ENCODE measurements at regions not wholly inside any gene's neighbourhood (a gene's known extent, or its start where the extent isn't known, plus 50 kb on each side); places are given as distances from the start of the nearest gene placed in this dataset.
"Not testable (repeated sequence)": the region's sequence is repeated elsewhere in the genome, so short reads cannot be mapped to it uniquely, and the experiment has no call there.

GRCh38 chr6:27773542-27774263 lies 138.5 kb downstream of the OR2B2 start:
- dilution Hi-C loops (cut with HindIII; ENCODE audit: low sequenced_read_pairs, unreplicated experiment); in situ Hi-C loops (cut with MboI; ENCODE audit: low sequenced_read_pairs); H4K20me1 ChIP-seq (ENCODE audit: insufficient read depth, low read length); DNase-seq; H4K91ac ChIP-seq (ENCODE audit: insufficient read depth, low read depth, low read length); ATAC-seq (ENCODE audit: low read depth); H3K56ac ChIP-seq (ENCODE audit: extremely low read depth, insufficient read depth, low read length); H3K27me3 ChIP-seq (ENCODE audit: control insufficient read depth, insufficient read depth, low read length); H3K9me1 ChIP-seq (ENCODE audit: insufficient read depth, low read length); H2AK5ac ChIP-seq (ENCODE audit: low read depth, low read length); H2BK15ac ChIP-seq (ENCODE audit: low read depth, low read length); H3K4ac ChIP-seq (ENCODE audit: low read depth, low read length); H4K5ac ChIP-seq (ENCODE audit: low read depth, low read length); H3K36me3 ChIP-seq (ENCODE audit: control insufficient read depth, insufficient read depth, low read length); H2BK20ac ChIP-seq (ENCODE audit: low read depth, low read length); H3K4me1 ChIP-seq (ENCODE audit: control insufficient read depth, insufficient read depth, low read length); H2BK5ac ChIP-seq (ENCODE audit: low read depth, low read length, poor library complexity, severe bottlenecking); H3K9ac ChIP-seq (ENCODE audit: low read depth, low read length); H2BK120ac ChIP-seq (ENCODE audit: low read depth, low read length); H3K4me2 ChIP-seq (ENCODE audit: low read depth, low read length); H3K23ac ChIP-seq (ENCODE audit: low read depth, low read length); intact Hi-C loops (cut with micrococcal nuclease); H4K8ac ChIP-seq (ENCODE audit: low read depth in 2 of 2, low read length in 2 of 2); H3K14ac ChIP-seq (replicated peaks; ENCODE audit: low read depth, low read length); H2AK9ac ChIP-seq (replicated peaks; ENCODE audit: low read depth, low read length, poor library complexity); H3K4me3 ChIP-seq (ENCODE audit: insufficient read depth, low read depth, low read length); BruUV-seq (replicated peaks); POLR2A ChIA-PET (ENCODE audit: unreplicated experiment); H3K27ac ChIP-seq (ENCODE audit: insufficient read depth, low read length); H3K18ac ChIP-seq (ENCODE audit: low read depth, low read length); H3K9me3 ChIP-seq (ENCODE audit: control insufficient read depth, insufficient read depth, low read length); H2AFZ ChIP-seq (replicated peaks; ENCODE audit: low read length, poor library complexity); H3K79me1 ChIP-seq (ENCODE audit: low read depth in 1 of 2, low read length in 2 of 2): not testable (repeated sequence)
- WGBS, 2 experiments (ENCODE audit: extremely low coverage in 2 of 2, insufficient read length in 1 of 2), result no CpG with 5 or more reads among the region's 10 CpGs
- CTCF ChIA-PET, result interaction anchor here (1.5 to 2.7 kb wide), 2 partner anchors 23 to 122 kb away, joined by 16 to 19 read pairs; no protein-coding TSS in a partner anchor

Measured in IMR-90 (cell line).